ENCODE measurements at regions not wholly inside any gene's neighbourhood (a gene's known extent, or its start where the extent isn't known, plus 50 kb on each side); places are given as distances from the start of the nearest gene placed in this dataset.

DNA sequence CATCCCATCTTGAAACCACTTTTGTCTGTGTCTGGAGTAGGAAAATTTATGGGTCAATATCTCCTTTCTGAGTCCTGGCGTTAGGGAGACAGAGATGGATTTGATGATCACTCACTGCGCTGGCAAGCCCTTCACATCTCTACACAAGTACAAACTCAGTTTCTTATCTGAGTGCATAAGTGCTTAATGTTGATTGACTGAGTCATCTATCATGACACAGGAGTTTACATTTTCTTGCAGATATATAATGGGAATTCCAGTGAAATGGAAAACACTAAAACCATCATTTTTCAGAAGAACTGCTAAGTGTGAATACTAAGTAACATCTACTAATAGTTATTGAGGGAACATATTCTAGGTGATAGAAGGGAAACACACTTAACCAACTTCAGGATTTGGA lies 763.9 kb upstream of the COBL start:
- dilution Hi-C loops (cut with HindIII; ENCODE audit: low sequenced_read_pairs, unreplicated experiment), result no loop called here
- in situ Hi-C loops (cut with MboI; ENCODE audit: low sequenced_read_pairs), result no loop called here
- ATAC-seq (ENCODE audit: low read depth), result no peak

More for the DNA sequence above, 763.9 kb upstream of the COBL start:
- H3K9me1 ChIP-seq (ENCODE audit: insufficient read depth, low read length), result no peaks in the 10 kb centered on the region
- H3K4me3 ChIP-seq (ENCODE audit: insufficient read depth, low read depth, low read length), result no peak overlapping the region
- no TSS peak for BruUV-seq (replicated peaks)
- ChIA-PET POLR2A (ENCODE audit: unreplicated experiment) (no interaction called here), CTCF (no interaction called here)
- no peak overlapping the region for H4K5ac ChIP-seq (ENCODE audit: low read depth, low read length)
- H3K27me3 ChIP-seq (ENCODE audit: control insufficient read depth, insufficient read depth, low read length), result no peaks in the 10 kb centered on the region
- H2BK20ac ChIP-seq (ENCODE audit: low read depth, low read length), result no peak overlapping the region
- H2AFZ ChIP-seq (replicated peaks; ENCODE audit: low read length, poor library complexity), result no peak overlapping the region
- H4K8ac ChIP-seq (ENCODE audit: low read depth in 2 of 2, low read length in 2 of 2), result no peak overlapping the region
- no peak overlapping the region for H3K4me2 ChIP-seq (ENCODE audit: low read depth, low read length)
- no peak overlapping the region for H2BK120ac ChIP-seq (ENCODE audit: low read depth, low read length)
- no peak overlapping the region for H3K14ac ChIP-seq (replicated peaks; ENCODE audit: low read depth, low read length)
- H3K27ac ChIP-seq (ENCODE audit: insufficient read depth, low read length), result no peak overlapping the region
- H4K91ac ChIP-seq (ENCODE audit: insufficient read depth, low read depth, low read length), result no peak overlapping the region
- H2BK15ac ChIP-seq (ENCODE audit: low read depth, low read length), result no peak overlapping the region
- no CpG with 5 or more reads among the region's 2 CpGs for WGBS, 2 experiments (ENCODE audit: extremely low coverage in 2 of 2, insufficient read length in 1 of 2)
- DNase-seq, result no peak
- no peaks in the 10 kb centered on the region for H3K4me1 ChIP-seq (ENCODE audit: control insufficient read depth, insufficient read depth, low read length)
- no peak overlapping the region for H3K56ac ChIP-seq (ENCODE audit: extremely low read depth, insufficient read depth, low read length)
- H3K18ac ChIP-seq (ENCODE audit: low read depth, low read length), result no peak overlapping the region
- no peak overlapping the region for H2AK5ac ChIP-seq (ENCODE audit: low read depth, low read length)
- H3K4ac ChIP-seq (ENCODE audit: low read depth, low read length), result no peak overlapping the region
- intact Hi-C loops (cut with micrococcal nuclease), result no loop called here
- H4K20me1 ChIP-seq (ENCODE audit: insufficient read depth, low read length), result no peaks in the 10 kb centered on the region
- TF ChIP-seq, protein P1, sequence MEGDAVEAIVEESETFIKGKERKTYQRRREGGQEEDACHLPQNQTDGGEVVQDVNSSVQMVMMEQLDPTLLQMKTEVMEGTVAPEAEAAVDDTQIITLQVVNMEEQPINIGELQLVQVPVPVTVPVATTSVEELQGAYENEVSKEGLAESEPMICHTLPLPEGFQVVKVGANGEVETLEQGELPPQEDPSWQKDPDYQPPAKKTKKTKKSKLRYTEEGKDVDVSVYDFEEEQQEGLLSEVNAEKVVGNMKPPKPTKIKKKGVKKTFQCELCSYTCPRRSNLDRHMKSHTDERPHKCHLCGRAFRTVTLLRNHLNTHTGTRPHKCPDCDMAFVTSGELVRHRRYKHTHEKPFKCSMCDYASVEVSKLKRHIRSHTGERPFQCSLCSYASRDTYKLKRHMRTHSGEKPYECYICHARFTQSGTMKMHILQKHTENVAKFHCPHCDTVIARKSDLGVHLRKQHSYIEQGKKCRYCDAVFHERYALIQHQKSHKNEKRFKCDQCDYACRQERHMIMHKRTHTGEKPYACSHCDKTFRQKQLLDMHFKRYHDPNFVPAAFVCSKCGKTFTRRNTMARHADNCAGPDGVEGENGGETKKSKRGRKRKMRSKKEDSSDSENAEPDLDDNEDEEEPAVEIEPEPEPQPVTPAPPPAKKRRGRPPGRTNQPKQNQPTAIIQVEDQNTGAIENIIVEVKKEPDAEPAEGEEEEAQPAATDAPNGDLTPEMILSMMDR (conservative IDR thresholded peaks at IDR 0.05; ENCODE audit: low read depth, low read length), result no peak
- TF ChIP-seq ELK1 (IDR thresholded peaks at IDR 0.05; ENCODE audit: borderline replicate concordance, low read depth, low read length), result no peak
- TF ChIP-seq SMC3 (IDR thresholded peaks at IDR 0.05; ENCODE audit: low read depth, low read length), result no peak
- no peak for TF ChIP-seq CHD1 (IDR thresholded peaks at IDR 0.05; ENCODE audit: low read depth, low read length)
- TF ChIP-seq POLR2A (IDR thresholded peaks at IDR 0.05; ENCODE audit: low read depth, low read length), result no peak
- no peak for TF ChIP-seq CEBPB (IDR thresholded peaks at IDR 0.05; ENCODE audit: low read depth, low read length)
- TF ChIP-seq MXI1 (IDR thresholded peaks at IDR 0.05; ENCODE audit: borderline replicate concordance, low read depth, low read length), result no peak
- TF ChIP-seq RCOR1 (IDR thresholded peaks at IDR 0.05; ENCODE audit: insufficient replicate concordance, low read length), result no peak
- no peak for TF ChIP-seq USF2 (IDR thresholded peaks at IDR 0.05; ENCODE audit: low read depth, low read length)
- TF ChIP-seq NFE2L2 (IDR thresholded peaks at IDR 0.05; ENCODE audit: low read depth, low read length), result no peak
- TF ChIP-seq FOS (IDR thresholded peaks at IDR 0.05; ENCODE audit: low read depth, low read length), result no peak
- TF ChIP-seq RAD21 (IDR thresholded peaks at IDR 0.05; ENCODE audit: low read length), result no peak
- TF ChIP-seq BHLHE40 (IDR thresholded peaks at IDR 0.05; ENCODE audit: low read depth, low read length), result no peak
- no peak for TF ChIP-seq MAFK (IDR thresholded peaks at IDR 0.05; ENCODE audit: low read depth, low read length)
- no peak for TF ChIP-seq MAZ (IDR thresholded peaks at IDR 0.05; ENCODE audit: borderline replicate concordance, low read depth, low read length)
- TF ChIP-seq RFX5 (IDR thresholded peaks at IDR 0.05; ENCODE audit: low read depth, low read length), result no peak
- H2BK5ac ChIP-seq (ENCODE audit: low read depth, low read length, poor library complexity, severe bottlenecking), result no peak overlapping the region
- H2AK9ac ChIP-seq (replicated peaks; ENCODE audit: low read depth, low read length, poor library complexity), result no peak overlapping the region
- no peak overlapping the region for H3K9ac ChIP-seq (ENCODE audit: low read depth, low read length)
- no peak overlapping the region for H3K23ac ChIP-seq (ENCODE audit: low read depth, low read length)
- no peaks in the 10 kb centered on the region for H3K36me3 ChIP-seq (ENCODE audit: control insufficient read depth, insufficient read depth, low read length)
- no peaks in the 10 kb centered on the region for H3K79me1 ChIP-seq (ENCODE audit: low read depth in 1 of 2, low read length in 2 of 2)
- peaks cover 10% of the 10 kb centered on the region for H3K9me3 ChIP-seq (ENCODE audit: control insufficient read depth, insufficient read depth, low read length)
